NCI-H187 (cell line): ENCODE measurements at regions not wholly inside any gene's neighbourhood (a gene's known extent, or its start where the extent isn't known, plus 50 kb on each side); places are given as distances from the start of the nearest gene placed in this dataset.

Experiments used
- DNase-seq, 2 experiments: peaks; one replicate each; lab custom pipeline; 2025; lab: John Stamatoyannopoulos, UW

GRCh38 chr5:172588380-172588779 lies 52.7 kb upstream of the NEURL1B start:
- DNase-seq, result no peak

DNA sequence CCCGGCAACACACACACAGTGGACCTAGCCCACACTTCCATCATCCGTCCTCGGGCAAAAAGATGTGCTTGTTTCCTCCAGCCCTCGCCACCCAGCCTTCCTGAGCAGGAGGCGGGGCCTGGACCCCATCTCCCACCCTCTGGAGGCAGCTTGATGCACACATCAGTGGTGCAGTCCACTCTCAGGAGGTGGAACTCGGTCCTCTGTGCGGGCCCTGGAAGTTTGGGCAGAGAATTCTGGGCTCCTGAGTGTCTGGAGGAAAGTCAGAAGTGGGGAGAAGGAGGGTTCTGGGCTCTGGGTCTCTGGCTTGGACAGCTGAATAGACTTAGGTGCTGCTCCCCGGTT lies 54.0 kb upstream of the NEURL1B start:
- no peak for DNase-seq

DNA sequence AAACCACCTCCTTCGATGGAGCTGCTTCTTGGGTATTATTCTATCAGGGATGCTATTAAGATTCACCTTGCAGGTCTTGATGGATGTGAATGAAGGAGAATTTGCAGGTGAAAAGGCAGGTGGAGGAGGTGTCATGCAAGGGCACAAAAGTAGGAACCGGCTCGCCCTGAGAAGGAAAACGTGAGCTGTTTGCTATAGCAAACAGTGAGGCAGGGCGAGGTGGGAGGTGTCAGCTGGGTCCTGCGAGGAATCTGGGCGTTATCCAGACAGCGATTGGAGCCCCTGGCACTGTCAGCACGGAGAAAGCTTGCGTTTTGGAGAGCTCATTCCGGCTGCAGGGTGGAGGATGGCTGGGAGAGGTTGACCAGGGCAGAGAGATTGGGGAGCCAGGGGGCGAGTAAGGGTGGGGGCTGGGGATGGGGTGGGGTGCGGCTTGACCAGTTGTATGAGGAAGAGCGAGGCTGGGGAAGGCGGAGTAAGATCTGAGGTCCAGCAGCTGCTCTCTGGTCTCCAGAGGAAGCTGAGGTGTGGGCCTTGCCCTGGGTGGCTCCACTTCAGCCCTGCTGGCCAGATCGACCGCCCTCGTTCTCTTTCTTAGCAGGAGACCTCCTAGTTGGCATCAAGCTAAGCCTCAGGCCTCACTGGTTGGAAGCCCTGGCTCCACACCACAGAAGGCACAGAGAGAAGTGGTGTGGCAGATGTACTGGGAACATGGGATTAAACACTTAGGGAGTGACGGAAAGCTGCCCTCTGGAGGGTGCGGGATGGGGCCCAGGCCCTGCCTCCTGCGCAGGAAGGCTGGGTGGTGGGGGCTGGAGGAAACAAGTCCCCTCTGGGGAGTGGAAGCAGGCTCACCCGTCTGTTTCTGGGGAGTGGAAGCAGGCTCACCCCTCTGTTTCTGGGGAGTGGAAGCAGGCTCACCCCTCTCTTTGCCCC lies 54.7 kb upstream of the NEURL1B start:
- no peak for DNase-seq

- no peak for DNase-seq
Measured at GRCh38 chr5:172585114-172585513, 55.9 kb upstream of the NEURL1B start.

GRCh38 chr5:172584638-172585037 lies 56.4 kb upstream of the NEURL1B start:
- no peak for DNase-seq

GRCh38 chr5:172583931-172584511 lies 57.0 kb upstream of the NEURL1B start:
- no peak for DNase-seq

DNA sequence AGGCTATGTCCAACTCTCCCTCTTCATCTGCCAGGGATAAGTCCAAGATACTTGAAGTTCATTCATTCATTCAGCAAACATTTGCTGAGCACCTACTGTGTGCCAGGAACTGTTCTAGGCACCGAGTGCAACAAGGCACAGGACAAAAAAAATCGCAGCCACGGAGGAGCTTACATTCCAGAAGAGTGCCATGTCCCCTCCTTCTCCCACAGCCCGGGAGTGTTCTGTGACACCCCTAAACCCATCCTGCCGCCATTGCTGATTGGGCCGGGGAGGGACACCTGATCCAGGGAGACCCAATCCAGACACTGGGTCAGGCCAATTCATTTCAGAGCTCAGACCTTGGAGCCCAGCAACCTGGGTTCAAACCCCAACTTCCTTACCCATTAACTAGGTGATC lies 58.1 kb upstream of the NEURL1B start:
- no peak for DNase-seq

DNA sequence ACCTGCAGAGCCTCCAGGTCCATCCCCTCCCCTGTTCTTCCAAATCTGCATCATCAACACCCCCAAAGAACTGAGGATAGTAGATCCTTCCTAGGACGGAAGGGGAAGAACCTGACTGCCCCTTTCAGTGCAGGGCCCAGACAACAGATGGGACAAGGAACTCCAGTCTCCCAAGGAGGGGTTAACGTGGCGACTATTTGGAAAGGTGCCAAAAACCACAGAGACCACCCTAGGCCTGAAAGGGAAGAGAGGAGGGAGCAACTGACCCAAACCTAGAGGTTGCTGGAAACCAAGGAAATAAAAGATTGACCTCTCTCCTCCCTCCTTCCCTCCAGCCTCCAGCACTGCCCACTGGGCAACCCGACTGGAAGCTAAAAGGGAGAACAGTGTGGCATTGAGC lies 59.7 kb upstream of the NEURL1B start:
- DNase-seq, result no peak

- DNase-seq, result no peak
Measured at GRCh38 chr5:172579403-172579990, 61.6 kb upstream of the NEURL1B start.

DNA sequence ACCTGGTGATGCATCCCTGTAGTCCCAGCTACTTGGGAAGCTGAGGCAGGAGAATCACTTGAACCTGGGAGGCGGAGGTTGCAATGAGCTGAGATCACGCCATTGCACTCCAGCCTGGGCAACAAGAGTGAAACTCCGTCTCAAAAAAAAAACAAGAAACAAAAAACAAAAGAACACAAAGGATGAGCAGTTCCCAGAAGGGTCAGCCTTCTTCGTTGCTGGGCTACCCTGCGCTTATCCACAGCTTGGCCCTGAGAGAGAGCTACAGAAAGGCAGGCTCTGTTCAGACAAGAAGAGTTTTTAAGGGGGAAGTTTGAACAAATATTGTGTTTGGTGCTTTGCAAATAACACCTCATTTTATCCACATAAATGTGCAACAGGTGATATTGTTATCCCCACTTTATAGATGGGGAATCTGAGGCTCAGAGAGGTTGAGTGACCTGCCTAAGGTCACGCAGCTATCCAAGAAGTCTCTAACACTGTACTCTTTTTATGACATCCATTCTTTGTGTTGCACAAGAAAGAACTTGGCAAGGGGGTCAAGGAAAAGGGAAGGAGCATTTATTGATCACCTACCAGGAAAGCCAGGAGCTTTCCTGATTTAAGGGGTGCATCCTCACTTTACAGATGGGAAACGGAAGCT lies 63.7 kb upstream of the NEURL1B start:
- DNase-seq, result no peak

- no peak for DNase-seq
Measured at GRCh38 chr5:172575816-172576545, 65.1 kb upstream of the NEURL1B start.

GRCh38 chr5:172575416-172575815 lies 65.6 kb upstream of the NEURL1B start:
- DNase-seq, result no peak

- no peak for DNase-seq
Measured at GRCh38 chr5:172574871-172575223, 66.2 kb upstream of the NEURL1B start.

DNA sequence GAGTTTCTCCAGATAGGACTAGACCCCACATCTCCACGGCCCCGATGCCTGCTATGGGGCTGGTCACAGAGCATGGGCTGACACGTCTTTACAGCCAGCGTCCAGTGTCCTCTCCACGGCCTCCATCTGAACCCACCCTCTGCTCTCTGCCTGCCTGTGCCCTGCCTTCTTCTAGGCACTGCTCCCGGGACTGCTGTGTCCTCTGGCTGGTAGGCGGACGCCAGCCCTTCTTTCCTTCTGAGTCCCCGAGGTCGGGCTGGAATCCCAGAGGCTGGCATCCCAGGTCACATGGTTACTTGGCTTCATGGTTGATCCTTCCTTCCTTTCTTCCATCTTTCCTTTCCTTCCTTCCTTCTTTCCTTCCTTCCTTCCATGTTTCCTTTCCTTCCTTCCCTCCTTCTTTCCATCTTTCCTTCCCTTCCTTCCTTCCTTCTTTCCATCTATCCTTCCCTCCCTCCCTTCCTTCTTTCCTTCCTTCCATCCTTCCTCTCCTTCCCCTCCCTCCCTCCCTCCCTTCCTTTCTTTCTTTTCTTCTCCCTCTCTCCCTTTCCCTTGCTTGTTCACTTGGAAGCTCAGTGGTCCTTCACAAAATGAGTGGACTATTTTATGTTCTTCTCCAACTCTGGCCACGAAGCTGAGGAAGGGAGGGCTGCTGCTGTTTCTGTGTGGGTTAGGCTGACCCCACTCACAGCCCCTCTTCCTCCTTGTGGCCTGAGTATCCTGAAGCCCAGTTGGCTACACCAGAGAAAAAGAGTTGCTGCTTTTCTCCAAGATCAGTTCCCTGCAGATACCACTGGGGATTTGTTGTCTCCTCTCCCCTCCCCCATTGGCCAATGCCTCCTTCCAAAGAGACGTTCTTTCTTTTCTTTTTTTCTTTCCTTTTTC lies 66.8 kb upstream of the NEURL1B start:
- no peak for DNase-seq

- DNase-seq, result no peak
Measured at GRCh38 chr5:172573120-172573882, 67.8 kb upstream of the NEURL1B start.

- no peak for DNase-seq
Measured at GRCh38 chr5:172572440-172572839, 68.6 kb upstream of the NEURL1B start.

- DNase-seq, result no peak
Measured at GRCh38 chr5:172571892-172572291, 69.2 kb upstream of the NEURL1B start.

GRCh38 chr5:172571413-172571812 lies 69.7 kb upstream of the NEURL1B start:
- DNase-seq, result no peak

DNA sequence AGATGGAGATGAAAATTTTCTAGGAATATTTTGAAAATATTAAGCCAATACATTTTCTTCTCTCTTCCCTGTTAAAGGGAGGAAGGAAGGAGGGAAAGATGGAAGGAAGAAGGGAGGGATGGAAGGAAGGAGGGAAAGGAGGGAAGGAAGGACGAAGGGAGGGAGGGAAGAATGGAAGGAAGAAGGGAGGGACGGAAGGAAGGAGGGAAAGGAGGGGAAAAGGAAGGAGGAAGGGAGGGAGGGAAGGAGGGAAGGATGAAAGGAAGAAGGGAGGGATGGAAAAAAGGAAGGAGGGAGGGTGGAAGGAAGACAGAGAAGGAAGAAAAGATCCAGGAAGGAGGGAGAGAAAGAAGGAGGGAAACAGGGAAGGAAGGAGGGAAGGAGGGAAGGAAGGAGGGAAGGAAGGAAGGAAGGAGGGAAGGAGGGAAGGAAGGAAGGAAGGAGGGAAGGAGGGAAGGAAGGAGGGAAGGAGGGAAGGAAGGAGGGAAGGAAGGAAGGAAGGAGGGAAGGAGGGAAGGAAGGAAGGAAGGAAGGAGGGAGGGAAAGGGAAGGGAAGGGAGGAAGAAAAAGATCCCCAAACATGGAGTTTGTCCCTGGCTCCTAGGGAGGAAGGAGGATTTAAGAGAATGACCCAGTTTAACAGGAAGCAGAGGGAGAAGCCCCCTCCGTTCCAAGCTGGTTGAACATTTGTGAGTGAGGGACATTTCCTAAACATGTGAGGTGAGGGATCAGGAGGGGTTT lies 70.3 kb upstream of the NEURL1B start:
- no peak for DNase-seq
